Heart right ventricle (tissue), 16 donors: ENCODE measurements at regions not wholly inside any gene's neighbourhood (a gene's known extent, or its start where the extent isn't known, plus 50 kb on each side); places are given as distances from the start of the nearest gene placed in this dataset.
"Not testable (repeated sequence)": the region's sequence is repeated elsewhere in the genome, so short reads cannot be mapped to it uniquely, and the experiment has no call there.

Source experiments
- ATAC-seq, 8 donors: fragments of 200-7000 bp; cut with Tn5 transposase; one replicate each; pipeline ENCODE4 v1.9.1; 2020; ENCODE audit warnings: mild to moderate bottlenecking in 8 of 8, moderate library complexity in 8 of 8, moderate number of reproducible peaks in 1 of 8
- DNase-seq, 2 donors: peaks; one replicate each; pipeline ENCODE4 v3.0.0-alpha.2; 2020
- H3K27ac ChIP-seq, 10 donors: fragments of 200-600 bp; sonication (generic) in 2 of 10; one replicate each; pipeline versions ENCODE4 v1.5.0 to v1.8.0; 2020 to 2022; ENCODE audit warnings: mild to moderate bottlenecking in 3 of 10
- H3K27me3 ChIP-seq, 7 donors: fragments of 200-600 bp; one replicate each; pipeline ENCODE4 v1.8.0; 2021 to 2022; ENCODE audit warnings: mild to moderate bottlenecking in 2 of 7
- H3K36me3 ChIP-seq, 9 donors: fragments of 200-600 bp; sonication (generic) in 1 of 9; one replicate each; pipeline versions ENCODE4 v1.5.0 to v1.8.0; 2020 to 2022; ENCODE audit warnings: mild to moderate bottlenecking in 2 of 9
- H3K4me1 ChIP-seq, 9 donors: fragments of 200-600 bp; sonication (generic) in 1 of 9; one replicate each; pipeline versions ENCODE4 v1.5.0 to v1.8.0; 2020 to 2022; ENCODE audit warnings: mild to moderate bottlenecking in 4 of 9
- H3K4me3 ChIP-seq, 10 donors: fragments of 200-600 bp; sonication (generic) in 2 of 10; one replicate each; pipeline versions ENCODE4 v1.5.0 to v1.8.0; 2020 to 2022; ENCODE audit warnings: mild to moderate bottlenecking in 7 of 10, moderate library complexity in 2 of 10
- H3K9me3 ChIP-seq, 11 donors: fragments of 200-600 bp in 10 of 11; sonication (generic) in 2 of 11; one replicate each; pipeline versions ENCODE4 v1.5.0 to v1.8.0; 2013 to 2022; ENCODE audit warnings: mild to moderate bottlenecking in 2 of 11, control low read depth in 1 of 11, moderate library complexity in 1 of 11
- CTCF ChIP-seq, 9 donors: fragments of 200-600 bp; sonication (generic) in 2 of 9; IDR thresholded peaks; one replicate each; pipeline versions ENCODE4 v1.5.0 to v1.8.0; 2021 to 2022; ENCODE audit warnings: antibody characterized with exemption in 9 of 9, mild to moderate bottlenecking in 5 of 9, moderate library complexity in 1 of 9
- WGBS, 2 donors: extraction: QIAGEN DNeasy Blood & Tissue Kit; methylation state at CpG; one replicate each; pipeline ENCODE4 v1.1.7; 2013; ENCODE audit warnings: inconsistent platforms in 1 of 2; 5-methylcytosine and 5-hydroxymethylcytosine counted together
- intact Hi-C, 10 donors: fragments of 100-400 bp; cut with DNase I; formaldehyde crosslinking; loops; one replicate each; pipeline versions ENCODE4 v1.11.1 to v1.14.2; 2022
- donor health status: Arrhythmogenic right ventricular cardiomyopathy.
- donor health status: ischemic (EF 13 %, LVEDD 7.1; RV severe dilation, severe dysfunction).
- donor health status: healthy with polysubstance abuse.
- donor health status: DM: no; HTN: yes; CAD: no.
- donor health status: DM: no; HTN: no; CAD: no.
- donor health status: ischemic (EF 25% LVEDD 6.9; RV normal size, moderate dysfunction).
- donor health status: ischemic (EF 25% LVEDD 5.7; RV mildly dilated, moderate dysfunction).
- donor health status: healthy.
- donor health status: DM: yes; HTN: yes; CAD: no.
- donor health status: Ischemic cardiomyopathy.
- donor health status: ischemic (EF 35%, LVEDD 5.7; RV mildly dilated, moderate dysfunction).
- donor health status: nonischemic (EF 11% LVEDD 7.7; RV severe dilation, severe dysfunction).
- donor health status: DM: yes; HTN: yes; CAD: no.
- donor health status: PGD.
- donor health status: ischemic (EF 29% LVEDD 5.4; RV normal size, mild dysfunction).
- donor health status: nonischemic (EF 23%, LVEDD 6.1; RV moderate dilation, normal function).

- Histone ChIP-seq H3K27ac (no peak overlapping the region), H3K4me3 (no peak overlapping the region), H3K27me3 (no peaks in the 10 kb centered on the region), H3K36me3 (no peaks in the 10 kb centered on the region), H3K9me3 (no peaks in the 10 kb centered on the region), H3K4me1 (no peaks in the 10 kb centered on the region)
- no peak for ATAC-seq
- TF ChIP-seq CTCF (IDR thresholded peaks at IDR 0.05): no peak
- WGBS, 2 donors: 83 to 92% methylated on average over 3 of the region's 3 CpGs
- no peak for DNase-seq
- intact Hi-C loops: no loop called here
Observed at GRCh38 chrX:142446349-142446748, 241.3 kb upstream of the MAGEC2 start.

GRCh38 chrX:142428916-142429315, 223.8 kb upstream of the MAGEC2 start:
- DNase-seq (no peak), ATAC-seq (no peak)
- H3K9me3 ChIP-seq: peaks cover 0 to 6% (median 0%) of the 10 kb centered on the region in 11 donors
- WGBS, 2 donors: 78 to 82% methylated on average over 5 of the region's 5 CpGs
- no peak for TF ChIP-seq CTCF (IDR thresholded peaks at IDR 0.05)
- H3K27me3 ChIP-seq: no peaks in the 10 kb centered on the region
- no peak overlapping the region for H3K27ac ChIP-seq
- H3K4me1 ChIP-seq: no peaks in the 10 kb centered on the region
- no peak overlapping the region for H3K4me3 ChIP-seq
- intact Hi-C loops: no loop called here
- no peaks in the 10 kb centered on the region for H3K36me3 ChIP-seq

- H3K36me3 ChIP-seq, H3K4me1 ChIP-seq, ATAC-seq, DNase-seq, H3K27ac ChIP-seq, intact Hi-C loops, H3K27me3 ChIP-seq, H3K4me3 ChIP-seq: not testable (repeated sequence)
- 85 to 94% methylated on average over 4 to 13 of the region's 15 CpGs for WGBS, 2 donors
- H3K9me3 ChIP-seq: peaks cover 0 to 14% (median 0%) of the 10 kb centered on the region in 11 donors
Observed at GRCh38 chrX:142390998-142391397, 185.9 kb upstream of the MAGEC2 start.

- intact Hi-C loops: no loop called here
- WGBS, 2 donors: 63 to 65% methylated on average over 5 of the region's 5 CpGs
- no peak for TF ChIP-seq CTCF (IDR thresholded peaks at IDR 0.05)
- H3K4me1 ChIP-seq: no peaks in the 10 kb centered on the region
- ATAC-seq: no peak
- no peak overlapping the region for H3K4me3 ChIP-seq
- no peaks in the 10 kb centered on the region for H3K27me3 ChIP-seq
- DNase-seq: no peak
- H3K9me3 ChIP-seq: no peaks in the 10 kb centered on the region
- no peaks in the 10 kb centered on the region for H3K36me3 ChIP-seq
- no peak overlapping the region for H3K27ac ChIP-seq
Observed at GRCh38 chrX:142363501-142363900, 158.4 kb upstream of the MAGEC2 start.

GRCh38 chrX:142359331-142359730, 154.2 kb upstream of the MAGEC2 start:
- Histone ChIP-seq H3K27ac (no peak overlapping the region), H3K36me3 (no peaks in the 10 kb centered on the region), H3K9me3 (no peaks in the 10 kb centered on the region), H3K4me3 (no peak overlapping the region), H3K27me3 (no peaks in the 10 kb centered on the region), H3K4me1 (no peaks in the 10 kb centered on the region)
- intact Hi-C loops: no loop called here
- WGBS, 2 donors: 51 to 63% methylated on average over 2 of the region's 2 CpGs
- no peak for ATAC-seq
- TF ChIP-seq CTCF (IDR thresholded peaks at IDR 0.05): no peak
- DNase-seq: no peak
